K562 (cell line): ENCODE measurements at regions not wholly inside any gene's neighbourhood (a gene's known extent, or its start where the extent isn't known, plus 50 kb on each side); places are given as distances from the start of the nearest gene placed in this dataset.

Source experiments
- ATAC-seq: fragments of 200-7000 bp; cut with Tn5 transposase; 3 replicates; pipeline ENCODE4 v1.9.1; 2020; ENCODE audit warnings: moderate library complexity
- BruUV-seq: library from RNA; stranded (reverse); fragments of 400-500 nt; replicated peaks from 2 replicates; lab custom pipeline; 2021; lab: Mats Ljungman, UMichigan
- CTCF ChIA-PET: fragments of 300-600 bp; formaldehyde crosslinking; extraction: SDS; loops from one replicate; lab custom pipeline; 2021; ENCODE audit warnings: low intra/inter-chr PET ratio; lab: Yijun Ruan, JAX
- POLR2A ChIA-PET: fragments of 300-600, 350-650 bp; sonication (Branson Sonifier 250); formaldehyde crosslinking; extraction: SDS; loops from one replicate; lab custom pipeline; 2021; ENCODE audit warnings: antibody characterized with exemption, inconsistent platforms; lab: Yijun Ruan, JAX
- DNase-seq, 4 experiments: peaks; one replicate each; pipeline versions ENCODE4 v3.0.0 to v3.0.0-alpha.2; 2011 to 2018; ENCODE audit warnings: low spot score in 3 of 4, mixed read lengths in 3 of 4; ENCODE audit errors: extremely low read depth in 1 of 4
- FAIRE-seq: peaks from 2 replicates; lab custom pipeline; 2011; peaks lifted over from hg19 to GRCh38; lab: Jason Lieb, UNC
- H2AFZ ChIP-seq: 2 replicates; pipeline ENCODE4 v1.6.0; 2011; ENCODE audit warnings: low read depth, low read length, control low read depth, inconsistent platforms
- H3K27ac ChIP-seq: fragments of 200-600 bp; 3 replicates; pipeline ENCODE4 v1.8.0; 2011; ENCODE audit warnings: low read depth, mild to moderate bottlenecking, control low read depth, inconsistent platforms, low read length, moderate library complexity, mixed read lengths; ENCODE audit errors: extremely low read depth
- H3K27me3 ChIP-seq, 2 experiments: fragments of 300-600 bp in 1 of 2; 2 replicates in 1 of 2; 3 replicates in 1 of 2; pipeline versions ENCODE4 v1.6.0 to v1.8.0; 2011; ENCODE audit warnings: inconsistent platforms in 2 of 2, low read length in 2 of 2, mild to moderate bottlenecking in 1 of 2, mixed read lengths in 1 of 2, moderate library complexity in 1 of 2; ENCODE audit not compliant: control insufficient read depth in 2 of 2, insufficient read depth in 2 of 2
- H3K36me3 ChIP-seq: fragments of 300-600 bp; 3 replicates; pipeline ENCODE4 v1.8.0; 2011; ENCODE audit warnings: mild to moderate bottlenecking, low read length, inconsistent platforms; ENCODE audit not compliant: control insufficient read depth, insufficient read depth
- H3K4me1 ChIP-seq, 2 experiments: fragments of 200-600 bp in 1 of 2; replicated peaks in 1 of 2; 2 replicates in 1 of 2; 3 replicates in 1 of 2; pipeline versions ENCODE4 v1.5.1 to v1.8.0; 2011; ENCODE audit warnings: inconsistent platforms in 2 of 2, low read length in 2 of 2, mild to moderate bottlenecking in 1 of 2, mixed read lengths in 1 of 2, moderate library complexity in 1 of 2; ENCODE audit not compliant: control insufficient read depth in 2 of 2, insufficient read depth in 2 of 2
- H3K4me2 ChIP-seq: 2 replicates; pipeline ENCODE4 v1.6.1; 2011; ENCODE audit warnings: low read length, control low read depth, inconsistent platforms, mixed read lengths; ENCODE audit not compliant: insufficient read depth
- H3K4me3 ChIP-seq: fragments of 200-600 bp; sonication (generic), shearing (Covaris generic); 2 replicates; pipeline ENCODE4 v1.5.1; 2016; ENCODE audit warnings: control low read depth, inconsistent platforms
- H3K79me2 ChIP-seq: fragments of 200-600 bp; 3 replicates; pipeline ENCODE4 v1.8.0; 2011; ENCODE audit warnings: low read length, inconsistent platforms; ENCODE audit not compliant: control insufficient read depth, insufficient read depth
- H3K9ac ChIP-seq, 2 experiments: 2 replicates each; pipeline versions ENCODE4 v1.6.0 to v1.6.1; 2011; ENCODE audit warnings: low read depth in 2 of 2, low read length in 2 of 2, control low read depth in 1 of 2, inconsistent platforms in 1 of 2, mild to moderate bottlenecking in 1 of 2, mixed read lengths in 1 of 2; ENCODE audit not compliant: insufficient read depth in 1 of 2
- H3K9me1 ChIP-seq: one replicate; pipeline ENCODE4 v1.6.0; 2011; ENCODE audit warnings: inconsistent platforms, mild to moderate bottlenecking, low read length, moderate library complexity; ENCODE audit not compliant: control insufficient read depth, insufficient read depth
- H3K9me3 ChIP-seq: replicated peaks from 2 replicates; pipeline ENCODE4 v1.5.1; 2011; ENCODE audit warnings: low read depth, low read length, inconsistent platforms; ENCODE audit not compliant: control insufficient read depth, insufficient read depth
- H4K20me1 ChIP-seq: replicated peaks from 2 replicates; pipeline ENCODE4 v1.6.1; 2011; ENCODE audit warnings: low read length, inconsistent platforms, mixed read lengths; ENCODE audit not compliant: control insufficient read depth, insufficient read depth
- ARHGAP35 ChIP-seq: fragments of 450-650 bp; IDR thresholded peaks from 2 replicates; pipeline ENCODE4 v1.6.1; 2018; ENCODE audit not compliant: partially characterized antibody
- BDP1 ChIP-seq: IDR thresholded peaks from 3 replicates; pipeline ENCODE4 v1.6.1; 2011; ENCODE audit not compliant: insufficient read length, insufficient read depth
- CBFA2T2 ChIP-seq: fragments of 450-650 bp; conservative IDR thresholded peaks from 2 replicates; pipeline ENCODE4 v1.6.1; 2017; ENCODE audit warnings: mild to moderate bottlenecking
- EHMT2 ChIP-seq: fragments of 450-650 bp; IDR thresholded peaks from 2 replicates; pipeline ENCODE4 v1.6.1; 2018; ENCODE audit warnings: antibody characterized with exemption
- NCOA4 ChIP-seq: fragments of 450-650 bp; IDR thresholded peaks from 2 replicates; pipeline ENCODE4 v1.6.1; 2018; ENCODE audit warnings: mild to moderate bottlenecking; ENCODE audit not compliant: partially characterized antibody
- NFXL1 ChIP-seq: fragments of 450-650 bp; formaldehyde crosslinking; IDR thresholded peaks from 2 replicates; pipeline ENCODE4 v1.4.0; 2021; ENCODE audit warnings: mild to moderate bottlenecking
- OTX1 ChIP-seq: fragments of 450-650 bp; formaldehyde crosslinking; IDR thresholded peaks from 2 replicates; pipeline ENCODE4 v1.4.0; 2022; ENCODE audit warnings: mild to moderate bottlenecking
- PCBP2 ChIP-seq: fragments of 200-400 bp; formaldehyde crosslinking; IDR thresholded peaks from 2 replicates; pipeline ENCODE4 v1.6.1; 2018; ENCODE audit warnings: low read length, low read depth, mild to moderate bottlenecking, moderate library complexity; ENCODE audit not compliant: poor library complexity, severe bottlenecking
- PTTG1 ChIP-seq: fragments of 450-650 bp; IDR thresholded peaks from 2 replicates; pipeline ENCODE4 v1.6.1; 2016; ENCODE audit warnings: low read depth, mild to moderate bottlenecking, missing genetic modification characterization, missing compliant biosample characterization
- SMARCC2 ChIP-seq: fragments of 450-650 bp; IDR thresholded peaks from 2 replicates; pipeline ENCODE4 v1.6.1; 2017; ENCODE audit warnings: antibody characterized with exemption, moderate library complexity, mild to moderate bottlenecking, low read depth
- STAT5A ChIP-seq: IDR thresholded peaks from 2 replicates; pipeline ENCODE4 v1.6.1; 2012; ENCODE audit warnings: low read length, inconsistent platforms, borderline replicate concordance
- STAT5B ChIP-seq: fragments of 250-450 bp; sonication (Bioruptor Pico); IDR thresholded peaks from 2 replicates; pipeline ENCODE4 v1.8.0; 2021; ENCODE audit warnings: mild to moderate bottlenecking, inconsistent platforms
- TCF7L2 ChIP-seq: fragments of 150-350 bp; IDR thresholded peaks from 2 replicates; pipeline ENCODE4 v1.6.1; 2016; ENCODE audit warnings: low read depth, mild to moderate bottlenecking, low read length, moderate library complexity
- ZBED1 ChIP-seq: IDR thresholded peaks from 2 replicates; pipeline ENCODE4 v1.6.1; 2014
- ZNF57 ChIP-seq: fragments of 450-650 bp; formaldehyde crosslinking; IDR thresholded peaks from 2 replicates; pipeline ENCODE4 v1.4.0; 2020; ENCODE audit warnings: mild to moderate bottlenecking, moderate library complexity
- ZNF586 ChIP-seq: fragments of 450-650 bp; formaldehyde crosslinking; conservative IDR thresholded peaks from 2 replicates; pipeline ENCODE4 v1.4.0; 2020; ENCODE audit warnings: mild to moderate bottlenecking, moderate library complexity
- WGBS: fragments of 100-300 bp; shearing (Covaris generic); methylation state at CpG from one replicate; pipeline ENCODE4 v1.1.6; 2016; ENCODE audit warnings: low coverage, mixed read lengths; ENCODE audit not compliant: insufficient coverage; ENCODE audit errors: missing lambda C conversion rate; 5-methylcytosine and 5-hydroxymethylcytosine counted together
- in situ Hi-C: fragments of 300-500 bp; cut with MboI; formaldehyde crosslinking; loops from 4 replicates; pipeline ENCODE4 v1.15.0; 2018; ENCODE audit warnings: inconsistent platforms, mixed read lengths
- intact Hi-C: fragments of 100-400 bp; cut with micrococcal nuclease; formaldehyde crosslinking; loops from 2 replicates; pipeline ENCODE4 v1.14.2; 2022
- TF ChIP-seq, protein P1 (sequence below), 2 experiments: fragments of 450-650 bp in 1 of 2; sonication (generic) in 1 of 2; formaldehyde crosslinking in 1 of 2; IDR thresholded peaks in 1 of 2; conservative IDR thresholded peaks in 1 of 2; 2 replicates each; pipeline versions ENCODE4 v1.6.1 to v1.8.1; 2016 to 2023; ENCODE audit warnings: mild to moderate bottlenecking in 2 of 2, moderate library complexity in 2 of 2, inconsistent platforms in 1 of 2, missing genetic modification reagents in 1 of 2
- TF ChIP-seq, protein P2 (sequence below), 2 experiments: fragments of 450-650 bp; IDR thresholded peaks; 2 replicates each; pipeline ENCODE4 v1.6.1; 2018; ENCODE audit warnings: mild to moderate bottlenecking in 2 of 2, low read depth in 1 of 2; ENCODE audit not compliant: partially characterized antibody in 2 of 2
- TF ChIP-seq, protein P3 (sequence below), 2 experiments: fragments of 450-650 bp; conservative IDR thresholded peaks; 2 replicates each; pipeline ENCODE4 v1.6.1; 2017; ENCODE audit warnings: mild to moderate bottlenecking in 2 of 2, moderate library complexity in 2 of 2

DNA sequence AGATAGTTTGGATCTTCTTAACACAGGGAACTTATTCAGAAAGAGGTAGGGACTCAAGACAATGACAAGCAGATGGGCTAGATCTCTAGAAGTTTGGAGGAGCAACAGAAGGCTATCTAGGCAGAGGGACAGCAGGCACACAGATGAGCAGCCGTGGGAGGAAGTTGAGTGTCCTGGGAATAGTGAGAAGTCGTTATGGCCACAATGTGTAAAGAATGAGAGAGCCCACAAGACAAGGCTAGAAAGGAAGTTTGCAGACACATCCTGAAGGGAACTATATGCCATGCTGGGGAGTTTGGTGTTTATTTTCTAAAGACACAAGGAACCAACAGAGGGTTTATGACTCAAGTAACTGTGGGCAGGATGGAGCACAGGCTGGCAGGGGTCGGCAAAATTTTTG, 160.6 kb downstream of the PALM2AKAP2 start:
- CTCF ChIA-PET = no interaction called here
- Histone ChIP-seq H3K4me2 (no peak overlapping the region), H2AFZ (no peak overlapping the region), H3K27me3 (no peaks in the 10 kb centered on the region), H4K20me1 (no peaks in the 10 kb centered on the region), H3K9me3 (no peaks in the 10 kb centered on the region), H3K9me1 (no peaks in the 10 kb centered on the region), H3K4me1 (no peaks in the 10 kb centered on the region), H3K9ac (no peak overlapping the region), H3K79me2 (no peaks in the 10 kb centered on the region), H3K4me3 (no peak overlapping the region), H3K36me3 (no peaks in the 10 kb centered on the region), H3K27ac (no peak overlapping the region)
- 3% methylated on average over 3 of the region's 3 CpGs for WGBS
- POLR2A ChIA-PET = no interaction called here
- intact Hi-C loops (no loop called here), in situ Hi-C loops (no loop called here)
- DNase-seq (no peak), ATAC-seq (no peak), FAIRE-seq (no peak)
- TF ChIP-seq ZNF586 (no peak), SMARCC2 (no peak), ZNF57 (CRISPR knock-in tag) (no peak), STAT5A (no peak), EHMT2 (no peak), ARHGAP35 (no peak), TCF7L2 (no peak), ZBED1 (no peak), CBFA2T2 (no peak), BDP1 (no peak), STAT5B (CRISPR knock-in tag) (no peak), NCOA4 (no peak), PTTG1 (tag) (no peak), OTX1 (no peak), NFXL1 (no peak), PCBP2 (no peak)
- TF ChIP-seq, protein P1, sequence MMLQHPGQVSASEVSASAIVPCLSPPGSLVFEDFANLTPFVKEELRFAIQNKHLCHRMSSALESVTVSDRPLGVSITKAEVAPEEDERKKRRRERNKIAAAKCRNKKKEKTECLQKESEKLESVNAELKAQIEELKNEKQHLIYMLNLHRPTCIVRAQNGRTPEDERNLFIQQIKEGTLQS (IDR thresholded peaks at IDR 0.05) = no peak
- TF ChIP-seq, protein P1 (CRISPR knock-in tag; conservative IDR thresholded peaks at IDR 0.05) = no peak
- TF ChIP-seq, protein P2, sequence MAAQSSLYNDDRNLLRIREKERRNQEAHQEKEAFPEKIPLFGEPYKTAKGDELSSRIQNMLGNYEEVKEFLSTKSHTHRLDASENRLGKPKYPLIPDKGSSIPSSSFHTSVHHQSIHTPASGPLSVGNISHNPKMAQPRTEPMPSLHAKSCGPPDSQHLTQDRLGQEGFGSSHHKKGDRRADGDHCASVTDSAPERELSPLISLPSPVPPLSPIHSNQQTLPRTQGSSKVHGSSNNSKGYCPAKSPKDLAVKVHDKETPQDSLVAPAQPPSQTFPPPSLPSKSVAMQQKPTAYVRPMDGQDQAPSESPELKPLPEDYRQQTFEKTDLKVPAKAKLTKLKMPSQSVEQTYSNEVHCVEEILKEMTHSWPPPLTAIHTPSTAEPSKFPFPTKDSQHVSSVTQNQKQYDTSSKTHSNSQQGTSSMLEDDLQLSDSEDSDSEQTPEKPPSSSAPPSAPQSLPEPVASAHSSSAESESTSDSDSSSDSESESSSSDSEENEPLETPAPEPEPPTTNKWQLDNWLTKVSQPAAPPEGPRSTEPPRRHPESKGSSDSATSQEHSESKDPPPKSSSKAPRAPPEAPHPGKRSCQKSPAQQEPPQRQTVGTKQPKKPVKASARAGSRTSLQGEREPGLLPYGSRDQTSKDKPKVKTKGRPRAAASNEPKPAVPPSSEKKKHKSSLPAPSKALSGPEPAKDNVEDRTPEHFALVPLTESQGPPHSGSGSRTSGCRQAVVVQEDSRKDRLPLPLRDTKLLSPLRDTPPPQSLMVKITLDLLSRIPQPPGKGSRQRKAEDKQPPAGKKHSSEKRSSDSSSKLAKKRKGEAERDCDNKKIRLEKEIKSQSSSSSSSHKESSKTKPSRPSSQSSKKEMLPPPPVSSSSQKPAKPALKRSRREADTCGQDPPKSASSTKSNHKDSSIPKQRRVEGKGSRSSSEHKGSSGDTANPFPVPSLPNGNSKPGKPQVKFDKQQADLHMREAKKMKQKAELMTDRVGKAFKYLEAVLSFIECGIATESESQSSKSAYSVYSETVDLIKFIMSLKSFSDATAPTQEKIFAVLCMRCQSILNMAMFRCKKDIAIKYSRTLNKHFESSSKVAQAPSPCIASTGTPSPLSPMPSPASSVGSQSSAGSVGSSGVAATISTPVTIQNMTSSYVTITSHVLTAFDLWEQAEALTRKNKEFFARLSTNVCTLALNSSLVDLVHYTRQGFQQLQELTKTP (IDR thresholded peaks at IDR 0.05; ENCODE audit: low read depth in 1 of 2, partially characterized antibody in 2 of 2) = no peak
- TF ChIP-seq, protein P3, sequence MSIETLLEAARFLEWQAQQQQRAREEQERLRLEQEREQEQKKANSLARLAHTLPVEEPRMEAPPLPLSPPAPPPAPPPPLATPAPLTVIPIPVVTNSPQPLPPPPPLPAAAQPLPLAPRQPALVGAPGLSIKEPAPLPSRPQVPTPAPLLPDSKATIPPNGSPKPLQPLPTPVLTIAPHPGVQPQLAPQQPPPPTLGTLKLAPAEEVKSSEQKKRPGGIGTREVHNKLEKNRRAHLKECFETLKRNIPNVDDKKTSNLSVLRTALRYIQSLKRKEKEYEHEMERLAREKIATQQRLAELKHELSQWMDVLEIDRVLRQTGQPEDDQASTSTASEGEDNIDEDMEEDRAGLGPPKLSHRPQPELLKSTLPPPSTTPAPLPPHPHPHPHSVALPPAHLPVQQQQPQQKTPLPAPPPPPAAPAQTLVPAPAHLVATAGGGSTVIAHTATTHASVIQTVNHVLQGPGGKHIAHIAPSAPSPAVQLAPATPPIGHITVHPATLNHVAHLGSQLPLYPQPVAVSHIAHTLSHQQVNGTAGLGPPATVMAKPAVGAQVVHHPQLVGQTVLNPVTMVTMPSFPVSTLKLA (conservative IDR thresholded peaks at IDR 0.05) = no peak
- no TSS peak for BruUV-seq
